K562 (cell line): ENCODE measurements at regions not wholly inside any gene's neighbourhood (a gene's known extent, or its start where the extent isn't known, plus 50 kb on each side); places are given as distances from the start of the nearest gene placed in this dataset.

ENCODE experiments used
- MGA ChIP-seq: fragments of 450-650 bp; IDR thresholded peaks from 2 replicates; pipeline ENCODE4 v1.6.1; 2016; ENCODE audit warnings: mild to moderate bottlenecking, moderate library complexity
- SMARCE1 ChIP-seq: fragments of 450-650 bp; IDR thresholded peaks from 2 replicates; pipeline ENCODE4 v1.7.1; 2016; ENCODE audit warnings: mild to moderate bottlenecking

- TF ChIP-seq MGA: no peak
- TF ChIP-seq SMARCE1: no peak
Measured at GRCh38 chr7:25752967-25753791, 398.8 kb upstream of the NFE2L3 start (continued).
